ENCODE measurements at regions not wholly inside any gene's neighbourhood (a gene's known extent, or its start where the extent isn't known, plus 50 kb on each side); places are given as distances from the start of the nearest gene placed in this dataset.

DNA sequence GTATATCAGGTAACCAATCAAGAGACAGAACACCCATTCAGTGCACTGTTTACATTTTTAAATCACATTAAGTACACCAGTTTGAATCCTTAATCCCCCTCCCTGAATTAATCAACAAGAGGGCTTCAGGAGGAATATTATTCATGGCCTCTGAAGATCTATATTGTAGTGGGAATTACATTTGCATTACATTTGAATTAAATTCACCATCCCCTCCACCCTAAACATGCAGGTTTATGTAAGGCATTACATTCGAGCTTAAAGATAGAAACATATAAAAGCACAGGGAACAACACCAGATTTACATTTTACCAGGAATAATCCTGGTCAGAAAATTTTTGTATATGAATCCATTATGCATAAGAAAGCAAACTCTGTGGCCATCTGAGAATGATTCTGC is 197.8 kb upstream of the KITLG start:
- Histone ChIP-seq H3K4me3 (no peak overlapping the region), H3K27me3 (no peaks in the 10 kb centered on the region), H3K4me1 (no peaks in the 10 kb centered on the region), H3K27ac (no peak overlapping the region), H3K36me3 (ENCODE audit: low read depth, missing control alignments) (no peaks in the 10 kb centered on the region), H3K9me3 (no peaks in the 10 kb centered on the region)
- intact Hi-C loops (cut with DNase I; ENCODE audit: low total_unique reads) = no loop called here
- WGBS, 2 donors = 91 to 92% methylated on average over 1 of the region's 1 CpG
- TF ChIP-seq POLR2A (IDR thresholded peaks at IDR 0.05) = no peak
- TF ChIP-seq, protein P1, sequence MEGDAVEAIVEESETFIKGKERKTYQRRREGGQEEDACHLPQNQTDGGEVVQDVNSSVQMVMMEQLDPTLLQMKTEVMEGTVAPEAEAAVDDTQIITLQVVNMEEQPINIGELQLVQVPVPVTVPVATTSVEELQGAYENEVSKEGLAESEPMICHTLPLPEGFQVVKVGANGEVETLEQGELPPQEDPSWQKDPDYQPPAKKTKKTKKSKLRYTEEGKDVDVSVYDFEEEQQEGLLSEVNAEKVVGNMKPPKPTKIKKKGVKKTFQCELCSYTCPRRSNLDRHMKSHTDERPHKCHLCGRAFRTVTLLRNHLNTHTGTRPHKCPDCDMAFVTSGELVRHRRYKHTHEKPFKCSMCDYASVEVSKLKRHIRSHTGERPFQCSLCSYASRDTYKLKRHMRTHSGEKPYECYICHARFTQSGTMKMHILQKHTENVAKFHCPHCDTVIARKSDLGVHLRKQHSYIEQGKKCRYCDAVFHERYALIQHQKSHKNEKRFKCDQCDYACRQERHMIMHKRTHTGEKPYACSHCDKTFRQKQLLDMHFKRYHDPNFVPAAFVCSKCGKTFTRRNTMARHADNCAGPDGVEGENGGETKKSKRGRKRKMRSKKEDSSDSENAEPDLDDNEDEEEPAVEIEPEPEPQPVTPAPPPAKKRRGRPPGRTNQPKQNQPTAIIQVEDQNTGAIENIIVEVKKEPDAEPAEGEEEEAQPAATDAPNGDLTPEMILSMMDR (IDR thresholded peaks at IDR 0.05) = no peak
- no peak for DNase-seq

DNA sequence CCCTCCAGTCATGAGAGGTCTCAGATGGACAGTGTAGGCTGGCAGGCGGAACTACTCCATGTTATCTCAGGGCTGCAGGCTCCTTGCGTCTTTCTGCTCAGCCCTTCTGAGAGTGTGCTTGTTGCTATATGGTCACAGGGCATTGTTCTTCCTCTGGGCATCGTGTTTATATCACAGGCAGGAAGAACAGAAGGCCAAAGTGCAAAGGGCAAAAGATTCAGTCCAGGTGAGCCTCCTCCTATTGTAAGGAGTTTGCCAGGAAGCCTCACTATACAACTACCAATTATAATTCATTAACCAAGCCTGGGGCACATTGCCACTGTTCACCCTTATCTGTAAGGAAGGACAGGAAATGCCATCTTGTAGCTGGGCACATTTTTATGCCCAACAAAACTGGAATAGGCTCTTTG is 195.5 kb upstream of the KITLG start:
- no peaks in the 10 kb centered on the region for H3K4me1 ChIP-seq
- no peaks in the 10 kb centered on the region for H3K27me3 ChIP-seq
- H3K9me3 ChIP-seq = no peaks in the 10 kb centered on the region
- no peak for DNase-seq
- H3K4me3 ChIP-seq = no peak overlapping the region
- 69 to 72% methylated on average over 3 of the region's 3 CpGs for WGBS, 2 donors
- intact Hi-C loops (cut with DNase I; ENCODE audit: low total_unique reads) = no loop called here
- no peak for TF ChIP-seq POLR2A (IDR thresholded peaks at IDR 0.05)
- TF ChIP-seq, protein P1 (IDR thresholded peaks at IDR 0.05) = no peak
- no peak overlapping the region for H3K27ac ChIP-seq
- H3K36me3 ChIP-seq (ENCODE audit: low read depth, missing control alignments) = no peaks in the 10 kb centered on the region

DNA sequence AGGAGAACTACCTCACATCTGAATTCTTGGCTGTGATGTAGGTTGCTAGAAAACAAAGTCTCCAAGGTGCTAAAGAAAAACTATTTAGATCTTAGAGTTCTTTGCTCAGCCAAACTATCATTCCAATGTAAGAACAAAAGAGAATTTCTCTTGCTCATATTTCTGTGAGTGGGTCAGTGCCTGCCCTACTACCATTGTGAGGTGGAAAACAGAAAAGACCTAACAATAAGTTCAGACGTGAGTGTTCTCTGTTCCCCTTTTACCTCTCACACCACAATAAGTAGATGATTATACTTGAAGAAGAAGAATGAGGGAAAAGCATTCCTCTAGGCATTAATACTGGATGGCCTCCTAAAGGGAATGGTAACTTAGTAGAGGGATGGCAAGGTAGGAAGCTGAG is 187.4 kb upstream of the KITLG start:
- H3K36me3 ChIP-seq (ENCODE audit: low read depth, missing control alignments) = no peaks in the 10 kb centered on the region
- H3K27me3 ChIP-seq = no peaks in the 10 kb centered on the region
- DNase-seq = no peak
- TF ChIP-seq, protein P1 (IDR thresholded peaks at IDR 0.05) = no peak
- TF ChIP-seq POLR2A (IDR thresholded peaks at IDR 0.05) = no peak
- H3K9me3 ChIP-seq = no peaks in the 10 kb centered on the region
- 77 to 93% methylated on average over 1 of the region's 1 CpG for WGBS, 2 donors
- intact Hi-C loops (cut with DNase I; ENCODE audit: low total_unique reads) = no loop called here
- H3K4me1 ChIP-seq = no peaks in the 10 kb centered on the region
- H3K27ac ChIP-seq = no peak overlapping the region
- no peak overlapping the region for H3K4me3 ChIP-seq

DNA sequence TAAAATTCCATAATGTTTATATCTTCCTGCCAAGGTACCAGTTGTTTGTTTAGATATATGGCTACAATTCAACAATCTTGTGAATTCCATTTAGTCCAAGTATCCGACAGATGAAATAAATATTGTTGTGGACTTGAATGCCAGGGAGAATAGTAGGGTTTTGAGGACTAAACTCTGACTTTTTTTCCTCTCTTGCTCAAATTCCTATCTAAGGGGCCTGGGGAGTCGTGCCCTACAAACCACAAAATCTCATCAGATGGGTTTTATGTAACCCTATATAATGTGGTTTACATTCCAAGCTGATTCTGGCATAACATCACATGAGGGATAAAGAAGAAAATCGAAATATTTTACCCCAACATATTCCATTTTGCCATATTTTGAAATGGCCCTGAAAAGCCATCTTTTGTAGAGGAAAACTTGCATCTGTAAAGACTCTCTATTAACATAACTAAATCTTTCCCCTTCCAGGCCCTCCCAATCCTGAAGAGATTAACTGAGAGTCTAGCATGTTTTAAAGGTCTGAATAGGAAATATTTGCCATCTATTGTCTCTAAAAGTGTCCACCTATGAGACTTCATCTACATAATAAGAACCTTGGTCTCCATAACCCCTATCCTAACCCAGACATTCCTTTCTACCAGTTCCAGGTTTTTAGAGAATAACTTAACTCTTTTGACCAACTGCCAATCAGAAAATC is 184.7 kb upstream of the KITLG start:
- no peak overlapping the region for H3K27ac ChIP-seq
- no peaks in the 10 kb centered on the region for H3K9me3 ChIP-seq
- intact Hi-C loops (cut with DNase I; ENCODE audit: low total_unique reads) = no loop called here
- WGBS, 2 donors = 91 to 92% methylated on average over 3 of the region's 3 CpGs
- no peaks in the 10 kb centered on the region for H3K27me3 ChIP-seq
- no peak for DNase-seq
- no peaks in the 10 kb centered on the region for H3K36me3 ChIP-seq (ENCODE audit: low read depth, missing control alignments)
- H3K4me3 ChIP-seq = no peak overlapping the region
- no peak for TF ChIP-seq POLR2A (IDR thresholded peaks at IDR 0.05)
- TF ChIP-seq, protein P1 (IDR thresholded peaks at IDR 0.05) = no peak
- H3K4me1 ChIP-seq = no peaks in the 10 kb centered on the region

DNA sequence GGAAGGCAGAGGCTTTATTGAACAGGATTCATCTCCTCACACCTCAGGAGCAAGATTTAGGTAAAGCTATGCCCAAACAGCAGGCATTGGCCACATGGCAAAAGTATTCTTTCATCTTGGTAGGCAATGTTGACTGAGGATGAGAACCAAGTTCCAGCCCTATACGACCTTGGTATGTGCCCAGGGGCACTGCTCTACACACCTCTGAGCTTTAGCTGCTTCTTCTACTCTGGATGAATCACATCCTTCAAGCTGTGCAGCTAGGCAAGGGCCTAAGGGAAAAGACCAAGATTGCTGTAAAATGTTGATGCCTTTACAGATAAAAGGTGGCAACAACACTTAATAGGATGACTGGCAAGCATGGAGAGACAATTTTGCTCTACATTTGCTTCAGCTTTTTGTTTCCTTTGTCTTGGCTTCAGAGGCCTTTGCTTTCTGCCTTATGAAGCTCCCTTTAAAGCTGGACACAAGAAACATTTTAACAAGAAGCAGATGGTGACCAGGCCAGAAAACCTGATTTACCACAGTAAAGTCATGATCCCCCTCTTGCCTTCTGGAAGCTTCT is 183.3 kb upstream of the KITLG start:
- 60 to 94% methylated on average over 1 of the region's 1 CpG for WGBS, 2 donors
- no peaks in the 10 kb centered on the region for H3K4me1 ChIP-seq
- H3K4me3 ChIP-seq = no peak overlapping the region
- DNase-seq = no peak
- TF ChIP-seq, protein P1 (IDR thresholded peaks at IDR 0.05) = no peak
- no peak for TF ChIP-seq POLR2A (IDR thresholded peaks at IDR 0.05)
- no peak overlapping the region for H3K27ac ChIP-seq
- H3K36me3 ChIP-seq (ENCODE audit: low read depth, missing control alignments) = no peaks in the 10 kb centered on the region
- no peaks in the 10 kb centered on the region for H3K27me3 ChIP-seq
- H3K9me3 ChIP-seq = no peaks in the 10 kb centered on the region
- intact Hi-C loops (cut with DNase I; ENCODE audit: low total_unique reads) = no loop called here
